Ammon's horn (tissue), 1 donor: ENCODE measurements at regions not wholly inside any gene's neighbourhood (a gene's known extent, or its start where the extent isn't known, plus 50 kb on each side); places are given as distances from the start of the nearest gene placed in this dataset.

ENCODE experiments used
- DNase-seq: peaks from one replicate; pipeline ENCODE4 v3.0.0-alpha.2; 2016; ENCODE audit warnings: low spot score

GRCh38 chr2:145283131-145283530 is 763.2 kb upstream of the ZEB2 start:
- no peak for DNase-seq

- DNase-seq: no peak
Measured at GRCh38 chr2:145277922-145278321, 758.0 kb upstream of the ZEB2 start.

DNA sequence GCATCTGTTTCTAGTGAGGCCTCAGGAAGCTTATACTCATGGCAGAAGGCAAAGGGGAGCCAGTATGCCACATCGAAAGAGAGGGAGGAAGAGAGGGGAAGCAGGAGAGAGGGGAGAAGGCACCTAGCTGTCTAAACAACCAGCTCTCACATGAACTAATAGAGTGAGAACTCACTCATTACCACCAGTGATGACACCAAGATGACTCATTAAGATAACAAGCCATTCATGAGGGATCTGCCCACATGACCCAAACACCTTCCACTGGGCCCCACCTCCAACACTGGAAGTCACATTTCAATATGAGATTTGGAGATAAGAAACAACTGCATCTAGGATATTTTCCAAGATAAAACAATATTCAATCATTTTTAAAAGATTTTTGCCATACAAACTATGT is 753.9 kb upstream of the ZEB2 start:
- DNase-seq: no peak

DNA sequence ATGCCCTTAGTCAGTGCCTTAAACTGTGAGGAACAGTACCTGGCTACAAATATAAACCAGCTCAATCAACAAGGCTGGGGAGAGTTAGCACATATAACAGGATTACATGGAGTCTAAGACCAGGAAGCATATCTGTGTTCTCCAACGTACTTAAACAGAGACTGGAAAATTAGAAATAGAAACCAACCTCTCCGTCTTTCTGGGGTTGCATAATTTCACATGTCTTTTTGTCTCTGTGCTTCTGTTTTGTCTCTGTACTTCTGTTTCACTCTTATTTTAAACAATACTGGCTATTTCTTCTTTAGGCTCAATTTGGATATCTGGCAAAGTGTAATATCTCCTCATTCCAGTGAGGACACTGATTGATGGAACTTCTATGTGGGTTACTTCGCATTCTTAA is 749.0 kb upstream of the ZEB2 start:
- DNase-seq: no peak

- no peak for DNase-seq
Measured at GRCh38 chr2:145267451-145267850, 747.5 kb upstream of the ZEB2 start.

DNA sequence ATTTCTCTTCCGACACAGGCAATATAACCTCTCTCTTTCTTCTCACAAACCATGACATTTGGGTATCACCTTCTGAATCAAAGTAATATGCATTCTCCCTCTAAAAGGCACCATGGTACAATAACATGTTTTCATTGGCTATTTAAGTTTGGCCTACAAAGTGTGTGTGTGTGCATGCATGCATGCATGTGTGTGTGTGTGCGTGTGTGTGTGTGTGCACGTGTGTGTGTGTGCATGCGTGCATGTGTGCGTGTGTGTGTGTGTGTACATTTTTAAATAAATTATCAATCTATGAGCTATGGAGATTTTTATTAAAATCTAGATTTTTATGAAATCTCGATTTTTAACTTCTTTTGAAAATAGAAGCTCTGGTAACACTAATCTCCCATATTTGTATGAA is 745.3 kb upstream of the ZEB2 start:
- no peak for DNase-seq

DNA sequence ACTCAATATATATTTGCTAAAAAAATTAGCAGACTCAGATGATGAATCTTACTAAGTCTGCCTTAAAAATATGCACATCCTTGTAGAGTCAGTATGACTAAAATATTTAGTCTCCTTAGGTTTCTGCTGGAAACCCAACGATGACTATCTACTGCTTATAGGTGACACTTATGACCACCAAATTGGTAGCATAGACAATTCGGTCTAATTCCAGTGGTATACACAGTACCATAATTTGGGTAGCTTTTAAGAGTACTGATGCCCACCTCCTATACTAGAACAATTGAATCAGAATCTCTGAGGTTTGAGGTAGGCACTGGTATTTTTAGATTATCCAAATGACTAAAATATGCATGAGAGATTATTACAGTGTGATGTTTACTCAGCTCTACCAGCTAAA is 740.8 kb upstream of the ZEB2 start:
- DNase-seq: no peak

GRCh38 chr2:145260081-145260480 is 740.2 kb upstream of the ZEB2 start:
- DNase-seq: no peak

DNA sequence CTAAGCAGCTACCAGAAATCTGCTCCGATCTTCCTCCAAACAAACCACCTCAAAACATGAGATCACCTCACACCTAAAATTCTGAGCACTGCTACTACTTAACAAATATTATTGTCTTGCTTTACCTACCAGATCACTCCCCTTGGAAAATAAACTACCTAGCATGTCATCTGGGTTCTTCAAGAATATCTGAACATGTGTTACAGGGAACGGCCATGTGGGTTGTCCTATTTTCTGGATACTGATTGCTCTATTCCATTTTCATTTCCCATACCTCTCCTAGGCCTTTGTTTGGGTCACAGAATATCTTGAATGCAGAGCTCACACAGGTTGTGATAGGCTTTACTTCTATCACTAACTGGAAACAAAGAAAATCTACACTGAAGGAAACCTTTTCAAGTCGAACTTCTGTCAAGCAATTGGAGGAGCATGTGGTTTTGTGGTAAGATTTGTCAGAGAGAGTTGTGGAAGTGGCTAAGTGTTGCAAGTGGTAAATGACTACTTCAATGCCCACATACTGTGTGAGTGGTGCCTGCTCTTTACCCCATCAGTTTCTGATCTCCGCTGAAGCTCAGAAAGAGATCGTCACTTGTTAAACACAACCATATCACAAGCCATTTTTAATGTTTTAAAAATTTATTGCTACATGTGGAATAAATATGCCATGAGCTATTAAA is 739.1 kb upstream of the ZEB2 start:
- DNase-seq: peak; percentile 10

DNA sequence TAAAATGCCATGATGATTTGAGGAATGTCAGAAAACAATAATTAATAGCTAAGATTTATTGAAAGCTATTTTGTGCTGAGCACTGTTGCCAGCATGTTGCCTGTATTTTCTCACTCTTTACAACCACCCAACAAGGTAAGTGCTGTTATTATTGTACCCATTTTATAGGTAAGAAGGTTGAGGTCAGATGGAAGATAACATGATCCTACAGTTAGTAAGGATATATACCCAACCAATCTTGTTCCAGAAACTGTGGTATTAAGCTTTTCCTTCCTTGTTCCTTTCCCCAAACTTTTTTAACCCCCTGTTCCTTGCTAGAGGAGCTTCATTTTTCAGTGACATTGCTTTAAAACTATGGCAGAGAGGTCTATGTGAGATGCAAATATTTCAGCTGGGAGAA is 738.0 kb upstream of the ZEB2 start:
- no peak for DNase-seq

GRCh38 chr2:145256551-145256950 is 736.6 kb upstream of the ZEB2 start:
- no peak for DNase-seq

DNA sequence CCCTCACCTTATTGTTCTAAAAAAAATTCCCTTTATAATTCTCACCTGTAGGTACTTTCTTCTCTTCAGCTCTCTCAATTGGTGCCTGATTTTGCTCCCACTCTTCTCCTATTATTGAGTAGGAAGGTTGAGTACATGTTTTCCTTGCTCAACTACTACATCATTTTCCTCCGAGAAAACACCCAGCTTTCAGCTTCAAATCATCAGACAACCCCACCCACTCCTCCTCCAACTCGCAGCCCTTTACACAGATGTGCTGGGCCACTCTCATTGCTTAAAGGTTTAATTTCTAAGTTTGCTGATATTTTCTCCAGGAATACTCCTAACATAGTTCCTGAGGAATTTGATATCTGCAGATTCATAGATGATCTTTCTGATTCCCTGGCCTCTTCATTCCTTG is 734.4 kb upstream of the ZEB2 start:
- no peak for DNase-seq

- no peak for DNase-seq
Measured at GRCh38 chr2:145253492-145253891, 733.6 kb upstream of the ZEB2 start.

DNA sequence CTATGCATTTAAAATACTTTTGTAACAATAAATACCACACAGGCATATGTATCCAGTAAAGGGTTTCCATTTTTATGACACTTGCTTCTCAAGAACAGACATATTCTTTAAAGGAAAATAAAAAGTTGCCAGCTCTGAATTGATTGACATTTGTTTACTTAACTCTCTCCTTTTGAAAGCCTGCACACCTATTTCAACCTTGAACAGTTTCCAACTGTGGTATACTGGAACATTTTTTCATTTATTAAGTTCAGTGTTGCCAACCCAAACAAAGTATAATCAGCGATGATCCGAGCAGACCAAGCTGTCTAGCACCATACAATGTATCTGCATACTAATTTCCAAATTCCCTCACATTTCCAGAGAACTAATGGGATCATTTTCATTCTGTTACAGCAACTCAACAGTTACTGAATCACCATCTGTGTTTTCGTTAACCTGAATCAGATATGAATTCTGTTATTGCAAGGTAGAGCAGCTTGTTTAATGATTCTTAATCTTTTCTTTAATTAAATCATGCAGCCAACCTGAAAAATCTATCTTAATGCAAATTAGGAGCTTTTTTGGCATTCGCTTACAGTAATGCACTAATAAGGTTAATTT is 725.5 kb upstream of the ZEB2 start:
- no peak for DNase-seq

GRCh38 chr2:145235312-145235711 is 715.4 kb upstream of the ZEB2 start:
- DNase-seq: no peak

DNA sequence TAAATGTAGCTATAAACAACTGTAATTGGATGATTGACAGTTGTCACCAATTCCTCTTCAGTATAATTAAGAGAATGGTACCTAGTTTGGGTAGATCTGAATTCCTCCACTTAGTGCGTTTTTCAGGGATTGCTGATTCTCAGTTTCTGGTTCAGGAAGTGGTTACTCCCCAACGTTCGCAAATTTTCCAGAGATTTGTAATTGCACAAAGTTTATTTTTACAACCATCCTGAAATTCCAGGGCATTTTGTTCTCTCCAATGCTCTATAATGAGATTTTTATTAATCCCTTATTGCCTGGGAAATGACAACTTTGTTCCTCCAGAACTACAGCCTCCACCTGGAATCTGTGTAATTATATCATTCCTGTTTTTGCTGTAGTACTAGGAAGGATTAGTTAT is 710.6 kb upstream of the ZEB2 start:
- no peak for DNase-seq

GRCh38 chr2:145228506-145228905 is 708.6 kb upstream of the ZEB2 start:
- no peak for DNase-seq

GRCh38 chr2:145226901-145227300 is 707.0 kb upstream of the ZEB2 start:
- no peak for DNase-seq

DNA sequence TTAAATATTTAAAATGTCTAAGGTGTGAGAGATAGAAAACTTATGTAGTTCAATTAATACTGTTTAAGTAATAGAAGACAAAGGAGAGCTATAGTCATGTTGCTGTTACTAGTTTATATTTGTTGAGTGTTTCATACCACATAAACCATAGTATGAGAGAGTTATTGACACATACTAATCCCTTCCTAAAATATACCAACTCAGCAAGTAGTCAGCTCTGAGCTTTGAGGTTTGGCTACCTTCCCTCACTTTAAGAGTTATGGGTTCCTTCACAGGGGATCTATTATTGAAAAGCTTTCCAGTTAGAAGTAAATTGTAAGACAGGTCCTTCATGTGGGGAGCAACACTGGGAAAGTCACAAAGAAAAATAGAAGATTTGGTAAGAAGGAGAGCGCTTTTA is 701.6 kb upstream of the ZEB2 start:
- no peak for DNase-seq

DNA sequence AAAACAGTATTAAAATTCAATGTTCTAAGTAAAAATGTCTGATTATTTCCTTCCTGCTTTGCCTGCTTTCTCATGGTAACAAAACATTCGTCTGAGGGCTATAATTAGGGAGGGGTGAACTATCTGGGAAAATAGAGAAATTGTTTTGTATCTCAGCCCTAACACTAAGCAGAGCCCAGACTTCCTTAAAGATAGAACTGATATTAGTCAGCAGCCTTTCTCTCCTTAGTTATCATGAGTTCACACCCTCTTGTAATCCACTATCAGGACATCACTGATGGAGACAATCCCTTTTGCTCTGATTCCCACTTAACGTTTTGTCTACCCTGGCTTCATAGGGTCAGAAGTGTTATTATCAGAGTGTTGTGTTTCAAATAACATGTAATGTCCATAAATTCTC is 701.1 kb upstream of the ZEB2 start:
- DNase-seq: no peak

DNA sequence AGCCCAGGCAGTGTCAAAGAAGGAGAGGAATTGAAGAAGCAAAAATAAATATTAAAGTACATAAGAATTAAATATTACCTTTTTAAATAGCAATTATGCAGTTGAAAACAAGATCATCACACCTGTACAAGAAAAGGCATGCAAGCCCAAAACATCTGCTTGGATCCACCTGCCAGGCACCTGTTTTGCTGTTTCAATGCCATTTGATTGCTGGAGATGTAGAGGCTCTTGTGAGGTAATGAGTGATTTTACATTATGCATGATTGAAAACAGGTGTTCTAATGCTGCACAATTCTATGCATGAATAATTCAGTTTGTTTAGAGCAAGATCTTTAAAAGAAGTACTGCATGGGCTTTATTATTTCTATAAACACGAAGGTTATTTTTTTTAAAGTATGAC is 700.6 kb upstream of the ZEB2 start:
- no peak for DNase-seq

- no peak for DNase-seq
Measured at GRCh38 chr2:145207884-145208283, 688.0 kb upstream of the ZEB2 start.

- no peak for DNase-seq
Measured at GRCh38 chr2:145206496-145207281, 686.8 kb upstream of the ZEB2 start.
